HepG2 (cell line): ENCODE measurements at regions not wholly inside any gene's neighbourhood (a gene's known extent, or its start where the extent isn't known, plus 50 kb on each side); places are given as distances from the start of the nearest gene placed in this dataset.

ENCODE experiments used
- ATAC-seq: fragments of 200-7000 bp; cut with Tn5 transposase; 3 replicates; pipeline ENCODE4 v1.9.1; 2020; ENCODE audit warnings: mild to moderate bottlenecking, moderate library complexity
- BruUV-seq: library from RNA; stranded (reverse); fragments of 400-500 nt; replicated peaks from 2 replicates; lab custom pipeline; 2021; lab: Mats Ljungman, UMichigan
- CTCF ChIA-PET: fragments of 300-600 bp; formaldehyde crosslinking; extraction: SDS; loops from one replicate; lab custom pipeline; 2021; ENCODE audit warnings: low total read pairs, inconsistent platforms, low intra/inter-chr PET ratio; lab: Yijun Ruan, JAX
- POLR2A ChIA-PET: fragments of 350-600 bp; sonication (Branson Sonifier 250); formaldehyde crosslinking; loops from one replicate; lab custom pipeline; 2020; ENCODE audit warnings: antibody characterized with exemption, inconsistent platforms; lab: Yijun Ruan, JAX
- DNase-seq: peaks from one replicate; pipeline ENCODE4 v3.0.0-alpha.2; 2015; ENCODE audit warnings: low spot score
- FAIRE-seq: peaks from 3 replicates; lab custom pipeline; 2011; peaks lifted over from hg19 to GRCh38; lab: Jason Lieb, UNC
- H2AFZ ChIP-seq: one replicate; pipeline ENCODE4 v1.6.1; 2011; ENCODE audit warnings: low read length, inconsistent platforms
- H3K27ac ChIP-seq: fragments of 300-600 bp; 3 replicates; pipeline ENCODE4 v1.8.0; 2011; ENCODE audit warnings: mixed run types, mild to moderate bottlenecking, mixed read lengths, low read length, inconsistent platforms; ENCODE audit not compliant: insufficient read depth; ENCODE audit errors: extremely low read length
- H3K27me3 ChIP-seq, 2 experiments: fragments of 200-600 bp in 1 of 2; 2 replicates in 1 of 2; 3 replicates in 1 of 2; pipeline versions ENCODE4 v1.6.0 to v1.8.0; 2011; ENCODE audit warnings: low read length in 2 of 2, mild to moderate bottlenecking in 2 of 2, moderate library complexity in 2 of 2, inconsistent platforms in 1 of 2; ENCODE audit not compliant: insufficient read depth in 2 of 2, control insufficient read depth in 1 of 2
- H3K36me3 ChIP-seq, 2 experiments: fragments of 200-600 bp in 1 of 2; replicated peaks in 1 of 2; 2 replicates in 1 of 2; 3 replicates in 1 of 2; pipeline versions ENCODE4 v1.5.1 to v1.8.0; 2011; ENCODE audit warnings: low read length in 2 of 2, inconsistent platforms in 1 of 2; ENCODE audit not compliant: insufficient read depth in 2 of 2, control insufficient read depth in 1 of 2
- H3K4me1 ChIP-seq: 2 replicates; pipeline ENCODE4 v1.5.1; 2012; ENCODE audit warnings: low read length, inconsistent platforms; ENCODE audit not compliant: insufficient read depth
- H3K4me2 ChIP-seq: 2 replicates; pipeline ENCODE4 v1.6.0; 2011; ENCODE audit warnings: low read depth, low read length, inconsistent platforms
- H3K4me3 ChIP-seq, 3 experiments: fragments of 200-600 bp in 1 of 3; sonication (generic), shearing (Covaris generic) in 1 of 3; replicated peaks in 1 of 3; 2 replicates each; pipeline ENCODE4 v1.5.1; 2011 to 2016; ENCODE audit warnings: low read length in 3 of 3, inconsistent platforms in 2 of 3, low read depth in 2 of 3, mild to moderate bottlenecking in 2 of 3, control low read depth in 1 of 3, mixed read lengths in 1 of 3; ENCODE audit not compliant: insufficient read depth in 1 of 3
- H3K79me2 ChIP-seq: one replicate; pipeline ENCODE4 v1.6.1; 2011; ENCODE audit warnings: low read length, inconsistent platforms; ENCODE audit not compliant: insufficient read depth
- H3K9ac ChIP-seq: 2 replicates; pipeline ENCODE4 v1.6.0; 2011; ENCODE audit warnings: mild to moderate bottlenecking, low read depth, low read length, inconsistent platforms; ENCODE audit not compliant: insufficient read depth
- H3K9me3 ChIP-seq: 2 replicates; pipeline ENCODE4 v1.5.1; 2012; ENCODE audit warnings: mild to moderate bottlenecking, low read length
- H4K20me1 ChIP-seq: 2 replicates; pipeline ENCODE4 v1.6.0; 2011; ENCODE audit warnings: inconsistent platforms, mild to moderate bottlenecking, low read length, moderate library complexity; ENCODE audit not compliant: insufficient read depth
- AFF4 ChIP-seq: sonication (generic); formaldehyde crosslinking; IDR thresholded peaks from 2 replicates; pipeline ENCODE4 v1.4.0; 2020; ENCODE audit warnings: missing genetic modification reagents
- CHD4 ChIP-seq: fragments of 200-600 bp; sonication (generic); IDR thresholded peaks from 2 replicates; pipeline ENCODE4 v1.7.0; 2017; ENCODE audit warnings: mild to moderate bottlenecking, low read length, borderline replicate concordance
- GTF3A ChIP-seq: sonication (generic); formaldehyde crosslinking; conservative IDR thresholded peaks from 2 replicates; pipeline ENCODE4 v1.4.0; 2020; ENCODE audit warnings: mild to moderate bottlenecking, missing genetic modification reagents
- MAX ChIP-seq: IDR thresholded peaks from 2 replicates; pipeline ENCODE4 v1.6.1; 2012; ENCODE audit warnings: inconsistent platforms
- SMC3 ChIP-seq: IDR thresholded peaks from 2 replicates; pipeline ENCODE4 v1.6.1; 2011; ENCODE audit warnings: low read length, improper control_type of control experiment
- ZBTB20 ChIP-seq: sonication (generic); formaldehyde crosslinking; IDR thresholded peaks from 2 replicates; pipeline ENCODE4 v1.8.1; 2023; ENCODE audit warnings: missing genetic modification reagents, low read depth, mild to moderate bottlenecking, borderline replicate concordance
- ZFP36L2 ChIP-seq: sonication (generic); formaldehyde crosslinking; IDR thresholded peaks from 2 replicates; pipeline ENCODE4 v1.4.0; 2020; ENCODE audit warnings: missing genetic modification reagents
- ZNF253 ChIP-seq: sonication (generic); formaldehyde crosslinking; IDR thresholded peaks from 2 replicates; pipeline ENCODE4 v1.8.0; 2022; ENCODE audit warnings: mild to moderate bottlenecking, missing genetic modification reagents, borderline replicate concordance
- ZNF460 ChIP-seq: sonication (generic); formaldehyde crosslinking; IDR thresholded peaks from 2 replicates; pipeline ENCODE4 v1.5.1; 2020; ENCODE audit warnings: missing genetic modification reagents, mild to moderate bottlenecking, borderline replicate concordance
- ZNF629 ChIP-seq: sonication (generic); formaldehyde crosslinking; conservative IDR thresholded peaks from 2 replicates; pipeline ENCODE4 v1.5.0; 2020; ENCODE audit warnings: missing genetic modification reagents
- ZNF672 ChIP-seq: sonication (generic); formaldehyde crosslinking; IDR thresholded peaks from 2 replicates; pipeline ENCODE4 v1.8.1; 2022; ENCODE audit warnings: missing genetic modification reagents
- ZNF777 ChIP-seq: sonication (generic); formaldehyde crosslinking; IDR thresholded peaks from 2 replicates; pipeline ENCODE4 v1.4.0; 2020; ENCODE audit warnings: missing genetic modification reagents
- WGBS: methylation state at CpG from one replicate; pipeline ENCODE4 v1.1.6; 2017; ENCODE audit warnings: low lambda C conversion rate; 5-methylcytosine and 5-hydroxymethylcytosine counted together
- in situ Hi-C: cut with HindIII; loops from 2 replicates; pipeline ENCODE4 v1.10.0; 2017; ENCODE audit warnings: low pct_unique_long_range_greater_than_20kb; ENCODE audit not compliant: extremely low pct_ligation_motif_present
- intact Hi-C: fragments of 100-400 bp; cut with micrococcal nuclease; formaldehyde crosslinking; loops from one replicate; pipeline ENCODE4 v1.10.0; 2022; ENCODE audit not compliant: unreplicated experiment
- TF ChIP-seq, protein P1 (sequence below): sonication (generic); formaldehyde crosslinking; IDR thresholded peaks from 2 replicates; pipeline ENCODE4 v1.8.1; 2023; ENCODE audit warnings: mild to moderate bottlenecking, missing genetic modification reagents, borderline replicate concordance
- TF ChIP-seq, protein P2 (sequence below): sonication (generic); formaldehyde crosslinking; IDR thresholded peaks from 2 replicates; pipeline ENCODE4 v1.5.1; 2020; ENCODE audit warnings: missing genetic modification reagents, mild to moderate bottlenecking, borderline replicate concordance

DNA sequence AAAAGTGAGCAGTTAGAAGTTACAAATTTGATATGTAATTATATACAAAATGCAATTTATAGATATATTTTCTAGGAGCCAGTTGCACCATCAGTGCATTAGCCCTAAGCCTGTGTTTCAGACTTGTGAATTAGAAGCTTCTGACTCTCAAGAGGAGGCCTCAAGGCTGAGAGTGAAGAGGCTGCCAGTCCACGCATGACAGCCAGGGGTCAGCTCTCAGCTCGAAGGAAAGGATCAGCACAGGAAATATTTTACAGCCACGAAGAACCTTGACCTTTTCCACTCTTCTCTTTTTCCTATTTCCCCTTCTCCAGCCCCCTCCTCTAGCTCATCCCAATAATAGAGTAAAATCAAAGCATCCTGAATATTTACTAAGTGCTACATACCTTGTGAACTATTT, 642.4 kb downstream of the TRIML1 start:
- Histone ChIP-seq H3K4me3 (no peak overlapping the region), H3K9ac (no peak overlapping the region), H3K4me2 (no peak overlapping the region), H3K9me3 (no peaks in the 10 kb centered on the region), H3K79me2 (no peaks in the 10 kb centered on the region), H3K4me1 (no peaks in the 10 kb centered on the region), H3K27me3 (no peaks in the 10 kb centered on the region), H3K36me3 (no peaks in the 10 kb centered on the region), H3K27ac (no peak overlapping the region), H2AFZ (no peak overlapping the region), H4K20me1 (no peaks in the 10 kb centered on the region)
- DNase-seq (peak; percentile 1), ATAC-seq (peak; percentile 71), FAIRE-seq (no peak)
- intact Hi-C loops (loop anchor here (5.0 kb wide), 1 partner anchor 421 kb away; no protein-coding TSS in a partner anchor), in situ Hi-C loops (no loop called here)
- BruUV-seq: no TSS peak
- CTCF ChIA-PET: interaction anchor here (0.8 kb wide), 1 partner anchor 420 kb away, joined by 3 read pairs; no protein-coding TSS in a partner anchor
- POLR2A ChIA-PET: no interaction called here
- WGBS: 3% methylated on average over 3 of the region's 3 CpGs
- TF ChIP-seq SMC3: peak; percentile 24; the same call in 1 of the 2 replicates
- TF ChIP-seq ZNF777 (CRISPR knock-in tag): no peak
- no peak for TF ChIP-seq AFF4 (CRISPR knock-in tag)

DNA sequence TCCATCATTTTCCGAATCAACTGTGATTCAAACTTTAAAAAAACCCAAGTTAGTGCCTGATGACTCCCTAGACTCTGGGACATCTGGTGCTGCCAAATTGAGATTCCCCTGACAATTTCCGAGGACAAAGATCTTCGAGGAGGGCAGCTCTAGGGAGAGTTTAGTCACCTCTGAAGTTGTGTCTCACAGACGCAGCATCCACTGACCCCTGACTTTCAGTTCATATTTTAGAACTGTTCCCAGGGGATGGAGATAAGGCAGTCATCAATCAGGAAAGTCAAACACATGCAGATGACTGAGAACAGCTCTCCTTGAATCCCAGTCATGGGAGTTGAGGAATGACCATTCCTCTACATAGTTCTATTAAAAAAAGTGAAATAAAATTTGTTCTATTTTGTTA, 643.9 kb downstream of the TRIML1 start:
- no TSS peak for BruUV-seq
- H4K20me1 ChIP-seq: no peaks in the 10 kb centered on the region
- no peaks in the 10 kb centered on the region for H3K4me1 ChIP-seq
- H3K4me3 ChIP-seq: no peak overlapping the region
- H3K27me3 ChIP-seq: no peaks in the 10 kb centered on the region
- FAIRE-seq (no peak), DNase-seq (no peak), ATAC-seq (no peak)
- no peak overlapping the region for H3K9ac ChIP-seq
- intact Hi-C loops (loop anchor here (5.0 kb wide), 1 partner anchor 419 kb away; no protein-coding TSS in a partner anchor), in situ Hi-C loops (no loop called here)
- no peak overlapping the region for H2AFZ ChIP-seq
- no peaks in the 10 kb centered on the region for H3K9me3 ChIP-seq
- no peaks in the 10 kb centered on the region for H3K79me2 ChIP-seq
- WGBS: 2% methylated on average over 4 of the region's 4 CpGs
- POLR2A ChIA-PET: no interaction called here
- no peak overlapping the region for H3K27ac ChIP-seq
- no peak overlapping the region for H3K4me2 ChIP-seq
- CTCF ChIA-PET: no interaction called here
- no peaks in the 10 kb centered on the region for H3K36me3 ChIP-seq
- TF ChIP-seq ZNF460 (CRISPR knock-in tag): no peak
- TF ChIP-seq CHD4: no peak
- TF ChIP-seq MAX: no peak
- TF ChIP-seq, protein P1, sequence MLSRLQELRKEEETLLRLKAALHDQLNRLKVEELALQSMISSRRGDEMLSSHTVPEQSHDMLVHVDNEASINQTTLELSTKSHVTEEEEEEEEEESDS (CRISPR knock-in tag): no peak
- no peak for TF ChIP-seq ZNF629 (CRISPR knock-in tag)
- TF ChIP-seq ZNF672 (CRISPR knock-in tag): no peak
- TF ChIP-seq ZNF253 (CRISPR knock-in tag): no peak
- TF ChIP-seq ZFP36L2 (CRISPR knock-in tag): no peak
- TF ChIP-seq, protein P2, sequence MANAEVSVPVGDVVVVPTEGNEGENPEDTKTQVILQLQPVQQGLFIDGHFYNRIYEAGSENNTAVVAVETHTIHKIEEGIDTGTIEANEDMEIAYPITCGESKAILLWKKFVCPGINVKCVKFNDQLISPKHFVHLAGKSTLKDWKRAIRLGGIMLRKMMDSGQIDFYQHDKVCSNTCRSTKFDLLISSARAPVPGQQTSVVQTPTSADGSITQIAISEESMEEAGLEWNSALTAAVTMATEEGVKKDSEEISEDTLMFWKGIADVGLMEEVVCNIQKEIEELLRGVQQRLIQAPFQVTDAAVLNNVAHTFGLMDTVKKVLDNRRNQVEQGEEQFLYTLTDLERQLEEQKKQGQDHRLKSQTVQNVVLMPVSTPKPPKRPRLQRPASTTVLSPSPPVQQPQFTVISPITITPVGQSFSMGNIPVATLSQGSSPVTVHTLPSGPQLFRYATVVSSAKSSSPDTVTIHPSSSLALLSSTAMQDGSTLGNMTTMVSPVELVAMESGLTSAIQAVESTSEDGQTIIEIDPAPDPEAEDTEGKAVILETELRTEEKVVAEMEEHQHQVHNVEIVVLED: no peak
- TF ChIP-seq GTF3A (CRISPR knock-in tag): no peak
- TF ChIP-seq ZBTB20 (CRISPR knock-in tag): no peak
